SK-N-SH (cell line): ENCODE measurements at regions not wholly inside any gene's neighbourhood (a gene's known extent, or its start where the extent isn't known, plus 50 kb on each side); places are given as distances from the start of the nearest gene placed in this dataset.

Source experiments
- CTCF ChIA-PET: fragments of 300-600, 350-600 bp; formaldehyde crosslinking; extraction: SDS; loops from one replicate; lab custom pipeline; 2021; lab: Yijun Ruan, JAX
- POLR2A ChIA-PET: fragments of 350-600 bp; sonication (Branson Sonifier 250); formaldehyde crosslinking; extraction: SDS; loops from one replicate; lab custom pipeline; 2020; ENCODE audit warnings: antibody characterized with exemption, inconsistent platforms; lab: Yijun Ruan, JAX
- DNase-seq: peaks from one replicate; pipeline ENCODE4 v3.0.0; 2012
- H2AFZ ChIP-seq: fragments of 200-600 bp; sonication (generic); 2 replicates; pipeline ENCODE4 v1.8.1; 2016; ENCODE audit warnings: antibody characterized with exemption, mild to moderate bottlenecking, low read depth
- H3F3A ChIP-seq: fragments of 200-600 bp; sonication (generic); replicated peaks from 2 replicates; pipeline ENCODE3; 2016; ENCODE audit warnings: antibody characterized with exemption, mild to moderate bottlenecking; ENCODE audit not compliant: insufficient read depth
- H3K27ac ChIP-seq, 2 experiments: fragments of 200-500 bp in 1 of 2; fragments of 200-600 bp in 1 of 2; sonication (Bioruptor generic) in 1 of 2; sonication (generic), shearing (Covaris generic) in 1 of 2; 2 replicates each; pipeline versions ENCODE4 v1.5.1 to v1.6.1; 2014 to 2016; ENCODE audit warnings: low read depth in 2 of 2, inconsistent platforms in 1 of 2, low read length in 1 of 2, mild to moderate bottlenecking in 1 of 2, mixed read lengths in 1 of 2
- H3K27me3 ChIP-seq: fragments of 200-600 bp; sonication (generic), shearing (Covaris generic); 2 replicates; pipeline ENCODE4 v1.6.1; 2016; ENCODE audit warnings: mixed run types; ENCODE audit not compliant: insufficient read depth
- H3K36me3 ChIP-seq, 2 experiments: fragments of 200-500 bp in 1 of 2; fragments of 200-600 bp in 1 of 2; sonication (Bioruptor generic) in 1 of 2; sonication (generic) in 1 of 2; replicated peaks in 1 of 2; 2 replicates each; pipeline versions ENCODE3 to v1.5.1; 2014 to 2016; ENCODE audit warnings: low read length in 1 of 2, mild to moderate bottlenecking in 1 of 2; ENCODE audit not compliant: insufficient read depth in 2 of 2, control insufficient read depth in 1 of 2
- H3K4me1 ChIP-seq, 2 experiments: fragments of 200-500 bp in 1 of 2; fragments of 200-600 bp in 1 of 2; sonication (Bioruptor generic) in 1 of 2; sonication (generic), shearing (Covaris generic) in 1 of 2; 2 replicates each; pipeline versions ENCODE4 v1.5.1 to v1.6.1; 2014 to 2016; ENCODE audit warnings: low read depth in 1 of 2, low read length in 1 of 2, mixed run types in 1 of 2; ENCODE audit not compliant: insufficient read depth in 2 of 2, control insufficient read depth in 1 of 2
- H3K4me2 ChIP-seq: fragments of 200-600 bp; sonication (generic), shearing (Covaris generic); 2 replicates; pipeline ENCODE4 v1.6.1; 2017; ENCODE audit warnings: mixed run types
- H3K4me3 ChIP-seq, 2 experiments: fragments of 200-500 bp in 1 of 2; fragments of 200-600 bp in 1 of 2; sonication (Bioruptor generic) in 1 of 2; sonication (generic), shearing (Covaris generic) in 1 of 2; 2 replicates each; pipeline versions ENCODE4 v1.5.1 to v1.8.1; 2014 to 2016; ENCODE audit warnings: low read depth in 2 of 2, inconsistent platforms in 1 of 2, low read length in 1 of 2, mild to moderate bottlenecking in 1 of 2, mixed read lengths in 1 of 2, moderate library complexity in 1 of 2
- H3K79me2 ChIP-seq: fragments of 200-600 bp; sonication (generic); 2 replicates; pipeline ENCODE4 v1.8.1; 2017; ENCODE audit warnings: mild to moderate bottlenecking; ENCODE audit not compliant: insufficient read depth
- H3K9ac ChIP-seq: fragments of 200-600 bp; sonication (generic); 2 replicates; pipeline ENCODE4 v1.6.1; 2017; ENCODE audit warnings: mixed run types
- H3K9me2 ChIP-seq: fragments of 200-600 bp; sonication (generic); 2 replicates; pipeline ENCODE4 v1.6.1; 2017; ENCODE audit warnings: mixed run types
- H3K9me3 ChIP-seq: fragments of 200-600 bp; sonication (generic); 2 replicates; pipeline ENCODE4 v1.6.1; 2017; ENCODE audit warnings: mixed run types, mild to moderate bottlenecking, moderate library complexity
- H4K20me1 ChIP-seq: fragments of 200-600 bp; sonication (generic); 2 replicates; pipeline ENCODE4 v1.6.1; 2017; ENCODE audit warnings: mild to moderate bottlenecking, mixed run types; ENCODE audit not compliant: insufficient read depth
- CHD2 ChIP-seq: fragments of 150-350 bp; IDR thresholded peaks from 2 replicates; pipeline ENCODE4 v1.6.1; 2018; ENCODE audit warnings: low read length; ENCODE audit not compliant: partially characterized antibody
- CTCF ChIP-seq: fragments of 200-600 bp; sonication (generic); IDR thresholded peaks from 2 replicates; pipeline ENCODE4 v1.6.1; 2017; ENCODE audit warnings: antibody characterized with exemption, mild to moderate bottlenecking, moderate library complexity
- EP300 ChIP-seq, 2 experiments: IDR thresholded peaks; 2 replicates each; pipeline versions ENCODE4 v1.4.0 to v1.6.1; 2012; ENCODE audit warnings: borderline replicate concordance in 1 of 2, low read depth in 1 of 2, low read length in 1 of 2
- EZH2phosphoT487 ChIP-seq: fragments of 200-600 bp; sonication (generic); IDR thresholded peaks from 2 replicates; pipeline ENCODE4 v1.6.1; 2017; ENCODE audit warnings: low read depth, mixed run types, mild to moderate bottlenecking, antibody characterized with exemption, moderate library complexity, borderline replicate concordance
- FOSL2 ChIP-seq: IDR thresholded peaks from 2 replicates; pipeline ENCODE4 v1.4.0; 2012; ENCODE audit warnings: low read depth, mild to moderate bottlenecking, moderate library complexity, borderline replicate concordance
- FOXJ3 ChIP-seq: sonication (generic); formaldehyde crosslinking; IDR thresholded peaks from 2 replicates; pipeline ENCODE4 v1.5.1; 2020; ENCODE audit warnings: mild to moderate bottlenecking, missing genetic modification reagents
- FOXM1 ChIP-seq: IDR thresholded peaks from 2 replicates; pipeline ENCODE4 v1.4.0; 2012; ENCODE audit warnings: low read depth, mild to moderate bottlenecking
- GABPA ChIP-seq: IDR thresholded peaks from 2 replicates; pipeline ENCODE4 v1.4.0; 2012; ENCODE audit warnings: low read depth, mild to moderate bottlenecking
- GATA2 ChIP-seq: sonication (generic); formaldehyde crosslinking; IDR thresholded peaks from 2 replicates; pipeline ENCODE4 v1.5.0; 2020; ENCODE audit warnings: mild to moderate bottlenecking, missing genetic modification reagents
- JUND ChIP-seq: IDR thresholded peaks from 2 replicates; pipeline ENCODE4 v1.4.0; 2012
- MEF2A ChIP-seq: IDR thresholded peaks from 2 replicates; pipeline ENCODE4 v1.4.0; 2012; ENCODE audit warnings: low read depth, borderline replicate concordance
- NFIC ChIP-seq: IDR thresholded peaks from 2 replicates; pipeline ENCODE4 v1.4.0; 2012; ENCODE audit warnings: borderline replicate concordance
- NRF1 ChIP-seq: IDR thresholded peaks from 2 replicates; pipeline ENCODE4 v1.6.1; 2012; ENCODE audit warnings: low read depth, mild to moderate bottlenecking, low read length
- POLR2AphosphoS5 ChIP-seq: IDR thresholded peaks from 2 replicates; pipeline ENCODE4 v1.6.1; 2012; ENCODE audit warnings: low read depth, low read length
- RCOR1 ChIP-seq: fragments of 150-350 bp; IDR thresholded peaks from 2 replicates; pipeline ENCODE4 v1.6.1; 2017; ENCODE audit warnings: antibody characterized with exemption, low read length
- RFX5 ChIP-seq: IDR thresholded peaks from 2 replicates; pipeline ENCODE4 v1.6.1; 2012; ENCODE audit warnings: mild to moderate bottlenecking, improper control_type of control experiment, low read length
- RXRA ChIP-seq: IDR thresholded peaks from 2 replicates; pipeline ENCODE4 v1.4.0; 2012; ENCODE audit warnings: low read depth, mild to moderate bottlenecking, borderline replicate concordance
- TCF12 ChIP-seq: IDR thresholded peaks from 2 replicates; pipeline ENCODE4 v1.4.0; 2012
- ZBTB33 ChIP-seq: IDR thresholded peaks from 2 replicates; pipeline ENCODE4 v1.4.0; 2012; ENCODE audit warnings: low read depth, borderline replicate concordance
- WGBS: methylation state at CpG from one replicate; pipeline ENCODE4 v1.1.6; 2017; ENCODE audit warnings: low lambda C conversion rate; 5-methylcytosine and 5-hydroxymethylcytosine counted together
- TF ChIP-seq, protein P1 (sequence below): IDR thresholded peaks from 2 replicates; pipeline ENCODE4 v1.4.0; 2012; ENCODE audit warnings: low read depth, borderline replicate concordance
- TF ChIP-seq, protein P2 (sequence below): fragments of 150-350 bp; IDR thresholded peaks from 2 replicates; pipeline ENCODE4 v1.6.1; 2016; ENCODE audit warnings: mild to moderate bottlenecking, low read depth, low read length
- TF ChIP-seq, protein P3 (sequence below): IDR thresholded peaks from 2 replicates; pipeline ENCODE4 v1.4.0; 2012; ENCODE audit warnings: low read depth

DNA sequence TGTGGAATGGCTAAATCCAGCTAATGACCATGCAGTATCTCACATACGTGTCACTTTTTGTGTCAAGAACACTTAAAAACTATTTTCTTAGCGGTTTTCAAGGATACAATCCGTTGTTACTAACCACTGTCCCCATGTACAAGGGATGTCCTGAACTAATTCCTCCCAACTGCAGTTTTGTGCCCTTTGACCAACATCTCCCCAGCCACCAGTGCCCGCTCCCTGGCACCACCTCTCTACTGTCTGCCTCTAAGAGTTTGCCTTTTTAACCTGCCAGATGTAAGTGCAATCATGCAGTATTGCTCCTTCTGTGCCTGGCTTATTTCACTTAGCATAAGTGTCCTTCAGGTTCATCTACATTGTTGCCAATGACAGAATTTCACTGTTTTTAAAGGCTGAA lies 315.7 kb downstream of the TMEM121 start (continued):
- no peak for TF ChIP-seq GABPA
- no peak for TF ChIP-seq FOSL2
- TF ChIP-seq FOXJ3 (CRISPR knock-in tag), result no peak
- TF ChIP-seq, protein P1, sequence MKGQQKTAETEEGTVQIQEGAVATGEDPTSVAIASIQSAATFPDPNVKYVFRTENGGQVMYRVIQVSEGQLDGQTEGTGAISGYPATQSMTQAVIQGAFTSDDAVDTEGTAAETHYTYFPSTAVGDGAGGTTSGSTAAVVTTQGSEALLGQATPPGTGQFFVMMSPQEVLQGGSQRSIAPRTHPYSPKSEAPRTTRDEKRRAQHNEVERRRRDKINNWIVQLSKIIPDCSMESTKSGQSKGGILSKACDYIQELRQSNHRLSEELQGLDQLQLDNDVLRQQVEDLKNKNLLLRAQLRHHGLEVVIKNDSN, result no peak
- TF ChIP-seq, protein P2, sequence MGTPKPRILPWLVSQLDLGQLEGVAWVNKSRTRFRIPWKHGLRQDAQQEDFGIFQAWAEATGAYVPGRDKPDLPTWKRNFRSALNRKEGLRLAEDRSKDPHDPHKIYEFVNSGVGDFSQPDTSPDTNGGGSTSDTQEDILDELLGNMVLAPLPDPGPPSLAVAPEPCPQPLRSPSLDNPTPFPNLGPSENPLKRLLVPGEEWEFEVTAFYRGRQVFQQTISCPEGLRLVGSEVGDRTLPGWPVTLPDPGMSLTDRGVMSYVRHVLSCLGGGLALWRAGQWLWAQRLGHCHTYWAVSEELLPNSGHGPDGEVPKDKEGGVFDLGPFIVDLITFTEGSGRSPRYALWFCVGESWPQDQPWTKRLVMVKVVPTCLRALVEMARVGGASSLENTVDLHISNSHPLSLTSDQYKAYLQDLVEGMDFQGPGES, result no peak
- TF ChIP-seq TCF12, result no peak
- TF ChIP-seq CHD2, result no peak
- TF ChIP-seq, protein P3, sequence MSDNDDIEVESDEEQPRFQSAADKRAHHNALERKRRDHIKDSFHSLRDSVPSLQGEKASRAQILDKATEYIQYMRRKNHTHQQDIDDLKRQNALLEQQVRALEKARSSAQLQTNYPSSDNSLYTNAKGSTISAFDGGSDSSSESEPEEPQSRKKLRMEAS, result no peak

DNA sequence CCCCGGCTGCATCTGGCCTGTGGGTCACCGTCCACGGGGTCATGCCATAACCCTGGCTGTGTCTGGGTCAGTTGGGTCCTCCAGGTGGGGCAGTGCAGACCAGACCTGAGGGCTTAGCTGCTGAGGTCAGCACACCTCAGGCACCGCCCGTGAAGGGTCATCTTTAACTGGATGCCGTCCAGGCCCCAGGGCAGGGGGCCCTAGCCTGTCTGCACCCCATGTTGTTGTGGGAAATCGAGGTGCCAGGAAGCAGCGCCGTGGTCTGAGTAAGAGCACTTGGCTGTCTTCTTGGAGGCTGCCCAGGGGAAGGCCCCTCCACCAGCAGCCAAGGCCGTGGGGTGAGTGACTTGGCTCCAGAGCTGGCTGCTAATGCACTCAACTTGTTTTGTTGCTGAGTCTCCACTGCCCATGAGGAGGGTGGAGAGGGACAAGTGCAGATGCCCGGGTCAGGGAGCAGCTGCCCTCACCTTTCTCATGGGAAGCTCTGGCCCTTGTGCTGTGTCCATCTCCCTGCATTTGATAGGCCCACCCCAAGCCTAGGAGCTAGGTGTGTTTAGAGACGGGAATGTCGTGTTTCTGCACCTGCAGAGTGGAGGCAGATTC lies 317.2 kb downstream of the TMEM121 start:
- no peak overlapping the region for H3K4me2 ChIP-seq
- DNase-seq, result no peak
- no peaks in the 10 kb centered on the region for H3K79me2 ChIP-seq
- TF ChIP-seq FOSL2, result no peak
- TF ChIP-seq TCF12, result no peak
- no peak for TF ChIP-seq EP300 (IDR thresholded peaks at IDR 0.05; ENCODE audit: borderline replicate concordance in 1 of 2, low read depth in 1 of 2, low read length in 1 of 2)
- no peak for TF ChIP-seq GATA2 (CRISPR knock-in tag)
- TF ChIP-seq NRF1, result no peak
- no peak for TF ChIP-seq GABPA
- TF ChIP-seq MEF2A, result no peak
- no peak for TF ChIP-seq EZH2phosphoT487
- TF ChIP-seq RCOR1, result no peak
- TF ChIP-seq CTCF, result no peak
- no peak for TF ChIP-seq POLR2AphosphoS5
- TF ChIP-seq RFX5, result no peak
- no peak for TF ChIP-seq CHD2
- TF ChIP-seq FOXM1, result no peak
- TF ChIP-seq JUND, result no peak
- TF ChIP-seq, protein P1, result no peak
- TF ChIP-seq ZBTB33, result no peak
- TF ChIP-seq NFIC, result no peak
- no peak for TF ChIP-seq RXRA
- no peaks in the 10 kb centered on the region for H3K9me2 ChIP-seq
- ChIA-PET POLR2A (no interaction called here), CTCF (interaction anchor here (1.1 kb wide), 1 partner anchor 10 kb away, joined by 4 read pairs; no protein-coding TSS in a partner anchor)
- H3K9me3 ChIP-seq, result no peaks in the 10 kb centered on the region
- H3K4me3 ChIP-seq, result no peak overlapping the region
- H3K9ac ChIP-seq, result no peak overlapping the region
- WGBS, result 18% methylated on average over 11 of the region's 13 CpGs
- no peak overlapping the region for H3K27ac ChIP-seq
- no peaks in the 10 kb centered on the region for H4K20me1 ChIP-seq
- H2AFZ ChIP-seq, result no peak overlapping the region
- no peaks in the 10 kb centered on the region; a peak in 1 of 4 replicates for H3K4me1 ChIP-seq
- H3K27me3 ChIP-seq, result no peaks in the 10 kb centered on the region
- H3K36me3 ChIP-seq, result no peaks in the 10 kb centered on the region
- H3F3A ChIP-seq, result no peaks in the 10 kb centered on the region
